Breast epithelium (tissue), 4 donors: ENCODE measurements at regions not wholly inside any gene's neighbourhood (a gene's known extent, or its start where the extent isn't known, plus 50 kb on each side); places are given as distances from the start of the nearest gene placed in this dataset.

Source experiments
- DNase-seq, 2 donors: peaks; one replicate each; pipeline ENCODE4 v3.0.0-alpha.2; 2019; ENCODE audit warnings: low spot score in 2 of 2
- H3K27ac ChIP-seq, 2 donors: fragments of 200-600 bp; sonication (generic) in 1 of 2; one replicate each; pipeline ENCODE4 v1.5.1; 2016 to 2019; ENCODE audit warnings: mild to moderate bottlenecking in 1 of 2
- H3K27me3 ChIP-seq, 2 donors: fragments of 200-600 bp; sonication (generic) in 1 of 2; one replicate each; pipeline versions ENCODE4 v1.5.1 to v1.6.0; 2017 to 2019; ENCODE audit warnings: control low read depth in 1 of 2, mild to moderate bottlenecking in 1 of 2
- H3K36me3 ChIP-seq: fragments of 200-600 bp; one replicate; pipeline ENCODE4 v1.5.1; 2019
- H3K4me1 ChIP-seq, 2 donors: fragments of 200-600 bp; sonication (generic); one replicate each; pipeline ENCODE4 v1.5.1; 2016 to 2019; ENCODE audit warnings: control low read depth in 1 of 2
- H3K4me3 ChIP-seq, 3 donors: fragments of 200-600 bp; sonication (generic); 1 replicate in 2 of 3; 2 replicates in 1 of 3; pipeline ENCODE4 v1.5.1; 2016 to 2019; ENCODE audit warnings: mild to moderate bottlenecking in 3 of 3, moderate library complexity in 2 of 3
- H3K9me3 ChIP-seq, 2 donors: fragments of 200-600 bp; sonication (generic) in 1 of 2; one replicate each; pipeline ENCODE4 v1.5.1; 2016 to 2019; ENCODE audit warnings: control low read depth in 1 of 2
- POLR2A ChIP-seq: fragments of 450-650 bp; IDR thresholded peaks from one replicate; pipeline ENCODE4 v1.6.1; 2016; ENCODE audit warnings: antibody characterized with exemption, mild to moderate bottlenecking, moderate library complexity
- POLR2AphosphoS5 ChIP-seq, 3 donors: sonication (generic); formaldehyde crosslinking; IDR thresholded peaks; one replicate each; pipeline ENCODE4 v1.6.1; 2017; ENCODE audit warnings: antibody characterized with exemption in 3 of 3
- intact Hi-C: fragments of 100-400 bp; cut with DNase I; formaldehyde crosslinking; loops from one replicate; pipeline ENCODE4 v1.15.1; 2023; ENCODE audit warnings: low total_unique reads
- TF ChIP-seq, protein P1 (sequence below), 3 donors: fragments of 450-650 bp; IDR thresholded peaks; one replicate each; pipeline ENCODE4 v1.5.1; 2016 to 2017; ENCODE audit warnings: antibody characterized with exemption in 3 of 3, mild to moderate bottlenecking in 3 of 3, moderate library complexity in 3 of 3

DNA sequence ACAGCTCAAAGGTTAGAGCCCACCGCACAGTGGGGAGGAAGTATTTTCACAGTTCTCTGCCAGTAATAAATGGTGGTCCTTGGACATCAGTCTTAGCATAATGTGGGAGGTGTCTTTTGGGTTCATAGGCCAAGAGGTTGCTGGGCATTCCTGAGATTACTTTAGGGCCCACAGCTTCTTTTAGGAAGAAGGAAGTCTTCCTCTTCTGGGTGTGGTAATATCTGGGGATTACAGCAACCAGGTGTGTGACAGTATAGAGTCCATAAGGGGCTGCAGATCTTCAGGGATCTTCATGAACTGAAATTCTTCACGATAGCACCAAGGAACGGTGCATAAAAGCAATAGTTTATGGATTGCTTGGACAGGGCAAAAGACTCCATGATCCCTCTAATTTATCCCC is 56.2 kb upstream of the PTGR2 start:
- no peaks in the 10 kb centered on the region for H3K27me3 ChIP-seq
- H3K36me3 ChIP-seq, result no peaks in the 10 kb centered on the region
- intact Hi-C loops, result no loop called here
- no peak for DNase-seq
- H3K4me1 ChIP-seq, result peaks cover 0 to 1% of the 10 kb centered on the region in 2 donors
- H3K9me3 ChIP-seq, result no peaks in the 10 kb centered on the region
- TF ChIP-seq, protein P1, sequence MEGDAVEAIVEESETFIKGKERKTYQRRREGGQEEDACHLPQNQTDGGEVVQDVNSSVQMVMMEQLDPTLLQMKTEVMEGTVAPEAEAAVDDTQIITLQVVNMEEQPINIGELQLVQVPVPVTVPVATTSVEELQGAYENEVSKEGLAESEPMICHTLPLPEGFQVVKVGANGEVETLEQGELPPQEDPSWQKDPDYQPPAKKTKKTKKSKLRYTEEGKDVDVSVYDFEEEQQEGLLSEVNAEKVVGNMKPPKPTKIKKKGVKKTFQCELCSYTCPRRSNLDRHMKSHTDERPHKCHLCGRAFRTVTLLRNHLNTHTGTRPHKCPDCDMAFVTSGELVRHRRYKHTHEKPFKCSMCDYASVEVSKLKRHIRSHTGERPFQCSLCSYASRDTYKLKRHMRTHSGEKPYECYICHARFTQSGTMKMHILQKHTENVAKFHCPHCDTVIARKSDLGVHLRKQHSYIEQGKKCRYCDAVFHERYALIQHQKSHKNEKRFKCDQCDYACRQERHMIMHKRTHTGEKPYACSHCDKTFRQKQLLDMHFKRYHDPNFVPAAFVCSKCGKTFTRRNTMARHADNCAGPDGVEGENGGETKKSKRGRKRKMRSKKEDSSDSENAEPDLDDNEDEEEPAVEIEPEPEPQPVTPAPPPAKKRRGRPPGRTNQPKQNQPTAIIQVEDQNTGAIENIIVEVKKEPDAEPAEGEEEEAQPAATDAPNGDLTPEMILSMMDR (IDR thresholded peaks at IDR 0.05), result no peak
- TF ChIP-seq POLR2A (no peak), POLR2AphosphoS5 (IDR thresholded peaks at IDR 0.05) (no peak)
- H3K4me3 ChIP-seq, result no peak overlapping the region
- H3K27ac ChIP-seq, result peak overlapping the region; percentile 40 to 75

DNA sequence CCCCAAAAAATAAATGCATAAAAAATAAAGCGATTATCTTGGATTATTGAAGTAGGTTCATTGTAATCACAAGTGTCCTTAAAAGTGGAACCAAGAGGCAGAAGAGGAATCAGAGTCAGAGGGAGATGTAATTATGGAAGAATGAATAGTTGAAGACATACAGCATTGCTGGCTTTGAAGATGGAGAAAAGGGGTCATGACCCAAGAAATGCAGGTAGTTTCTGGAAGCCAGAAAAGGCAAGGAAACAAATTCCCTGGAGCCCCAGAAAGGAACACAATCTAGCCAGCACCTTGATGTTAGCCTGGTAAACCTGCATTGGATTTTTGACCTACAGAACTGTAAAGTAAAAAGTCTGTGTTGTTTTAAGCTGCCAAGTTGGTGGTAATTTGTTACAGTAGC is 57.5 kb upstream of the PTGR2 start:
- H3K27me3 ChIP-seq, result no peaks in the 10 kb centered on the region
- no peaks in the 10 kb centered on the region for H3K36me3 ChIP-seq
- intact Hi-C loops, result no loop called here
- no peak for TF ChIP-seq POLR2A
- no peak for TF ChIP-seq POLR2AphosphoS5 (IDR thresholded peaks at IDR 0.05)
- TF ChIP-seq, protein P1 (IDR thresholded peaks at IDR 0.05), result no peak
- H3K4me1 ChIP-seq, result peaks cover 7 to 12% of the 10 kb centered on the region in 2 donors
- H3K4me3 ChIP-seq, result no peak overlapping the region
- no peak for DNase-seq
- peak overlapping the region; percentile 19 to 73 for H3K27ac ChIP-seq
- H3K9me3 ChIP-seq, result no peaks in the 10 kb centered on the region

DNA sequence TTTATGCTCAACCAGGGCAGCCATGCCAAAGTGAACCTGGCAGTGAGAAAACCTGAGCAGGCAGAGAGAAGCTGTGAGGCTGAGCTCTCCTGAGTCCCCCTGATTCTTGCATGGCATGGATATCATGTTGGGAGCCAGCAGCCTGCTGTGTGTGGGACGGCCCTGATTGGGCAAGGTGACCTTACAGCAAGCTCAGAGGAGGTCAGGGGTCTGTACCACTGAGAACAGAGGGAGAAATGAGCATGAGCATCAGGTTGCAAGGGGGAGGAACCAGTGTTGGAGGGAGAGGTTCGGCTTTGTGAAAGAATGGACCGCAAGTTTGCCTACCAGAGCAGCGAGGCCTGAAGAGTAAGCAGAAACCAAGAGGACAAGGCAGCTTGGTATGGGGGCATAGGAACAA is 59.1 kb upstream of the PTGR2 start:
- DNase-seq, result no peak
- Histone ChIP-seq H3K4me1 (peaks cover 10 to 14% of the 10 kb centered on the region in 2 donors), H3K27ac (peak overlapping the region in 1 of 2 donors; percentile 33)

DNA sequence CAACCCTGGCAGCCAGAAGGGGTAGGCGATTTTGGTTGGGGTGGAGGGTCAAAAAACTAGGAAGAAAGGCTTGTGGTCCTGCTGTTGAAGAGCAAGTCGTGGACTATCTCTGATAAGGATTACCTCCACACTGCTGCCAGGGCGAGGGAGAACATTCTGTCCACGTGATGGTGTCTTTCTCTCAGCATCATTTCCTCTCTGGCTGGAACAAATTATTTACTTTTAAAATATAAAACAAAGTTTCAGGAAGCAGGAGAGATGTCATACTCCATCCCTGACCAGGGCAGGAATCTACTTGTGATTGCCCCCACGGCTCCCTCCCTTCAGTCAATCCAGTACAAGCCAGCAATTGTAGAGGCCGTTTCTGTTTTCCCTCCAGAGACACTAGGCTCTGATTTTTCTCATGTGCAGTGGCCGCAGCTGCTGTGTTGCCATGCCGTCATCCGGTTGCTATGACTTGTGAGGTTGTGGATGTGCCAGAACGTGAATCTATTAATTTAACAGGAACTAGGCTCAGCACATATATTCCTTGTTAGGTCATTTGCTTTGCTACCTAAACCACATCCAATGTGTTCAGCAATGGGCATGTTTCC is 61.5 kb upstream of the PTGR2 start:
- intact Hi-C loops, result no loop called here
- Histone ChIP-seq H3K4me3 (peak overlapping the region in 1 of 3 donors; percentile 76), H3K27ac (peak overlapping the region; percentile 97 to 98), H3K9me3 (no peaks in the 10 kb centered on the region), H3K36me3 (no peaks in the 10 kb centered on the region), H3K27me3 (no peaks in the 10 kb centered on the region), H3K4me1 (peaks cover 11 to 21% of the 10 kb centered on the region in 2 donors)
- TF ChIP-seq, protein P1 (IDR thresholded peaks at IDR 0.05), result no peak
- no peak for TF ChIP-seq POLR2A
- TF ChIP-seq POLR2AphosphoS5 (IDR thresholded peaks at IDR 0.05), result peak; percentile 46 to 62 (median 61)
- DNase-seq, result peak in 1 of 2 donors; percentile 70

More for the DNA sequence above, 59.1 kb upstream of the PTGR2 start:
- Histone ChIP-seq H3K9me3 (no peaks in the 10 kb centered on the region), H3K36me3 (no peaks in the 10 kb centered on the region), H3K4me3 (no peak overlapping the region), H3K27me3 (no peaks in the 10 kb centered on the region)
- TF ChIP-seq POLR2AphosphoS5 (IDR thresholded peaks at IDR 0.05) (no peak), POLR2A (no peak)
- TF ChIP-seq, protein P1 (IDR thresholded peaks at IDR 0.05), result no peak
- intact Hi-C loops, result no loop called here

DNA sequence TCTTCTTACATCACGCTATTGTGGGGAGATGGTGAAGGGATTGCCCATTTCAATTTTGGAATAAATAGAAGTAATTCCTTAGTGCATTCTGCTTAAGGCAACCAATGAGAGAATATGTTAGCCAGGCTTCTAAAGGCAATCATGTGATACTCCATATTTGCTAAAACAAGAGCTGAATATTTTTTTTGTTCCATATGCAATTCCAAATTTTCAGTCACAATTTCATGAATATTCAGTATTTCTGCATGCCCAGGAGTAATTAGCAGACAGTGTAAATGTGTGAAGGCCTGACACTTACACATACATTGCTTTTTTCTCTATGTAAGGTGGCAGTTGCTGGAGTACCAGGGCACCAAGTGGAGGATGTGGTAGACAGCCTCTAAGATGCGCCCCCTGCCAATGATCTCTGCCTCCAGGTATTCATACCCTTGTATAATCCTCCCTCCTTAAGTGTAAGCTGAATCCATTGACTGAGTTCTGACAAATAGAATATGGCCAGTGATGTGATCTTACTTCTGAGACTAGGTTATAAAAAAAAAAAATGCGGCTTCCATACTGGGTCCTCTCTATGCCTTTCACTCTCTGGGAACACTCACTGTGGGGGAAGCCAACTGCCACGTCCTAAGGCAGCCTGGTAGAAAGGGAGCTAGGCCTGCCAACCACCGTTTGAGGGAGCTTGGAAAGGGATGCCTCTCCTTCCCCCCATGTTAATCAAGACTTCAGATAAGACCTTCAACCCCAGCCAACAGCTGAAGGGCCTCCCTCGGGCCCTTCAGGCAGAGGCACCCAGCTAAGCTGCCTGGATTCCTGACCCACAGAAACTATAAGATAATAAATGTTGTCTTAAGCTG is 62.7 kb upstream of the PTGR2 start:
- intact Hi-C loops, result no loop called here
- Histone ChIP-seq H3K36me3 (no peaks in the 10 kb centered on the region), H3K4me1 (peaks cover 23 to 33% of the 10 kb centered on the region in 2 donors), H3K27me3 (no peaks in the 10 kb centered on the region), H3K27ac (peak overlapping the region; percentile 97 to 98), H3K4me3 (peak overlapping the region in 1 of 3 donors; percentile 76), H3K9me3 (no peaks in the 10 kb centered on the region)
- no peak for TF ChIP-seq POLR2A
- TF ChIP-seq, protein P1 (IDR thresholded peaks at IDR 0.05), result no peak
- no peak for DNase-seq
